Fibroblast of skin of right biceps (primary cell): ENCODE measurements at regions not wholly inside any gene's neighbourhood (a gene's known extent, or its start where the extent isn't known, plus 50 kb on each side); places are given as distances from the start of the nearest gene placed in this dataset.
"Not testable (repeated sequence)": the region's sequence is repeated elsewhere in the genome, so short reads cannot be mapped to it uniquely, and the experiment has no call there.

Experiments used
- DNase-seq: peaks from one replicate; pipeline ENCODE4 v3.0.0-alpha.2; 2013

GRCh38 chr11:47928426-47928825 lies 51.9 kb upstream of the PTPRJ start:
- no peak for DNase-seq

GRCh38 chr11:47924184-47924691 lies 56.1 kb upstream of the PTPRJ start:
- peak; percentile 72 for DNase-seq

GRCh38 chr11:47923667-47924066 lies 56.7 kb upstream of the PTPRJ start:
- peak; percentile 49 for DNase-seq

GRCh38 chr11:47921080-47921555 lies 59.2 kb upstream of the PTPRJ start:
- not testable (repeated sequence) for DNase-seq

- no peak for DNase-seq
Measured at GRCh38 chr11:47918882-47919495, 61.4 kb upstream of the PTPRJ start.

GRCh38 chr11:47918370-47918690 lies 62.0 kb upstream of the PTPRJ start:
- no peak for DNase-seq

GRCh38 chr11:47917599-47918369 lies 62.6 kb upstream of the PTPRJ start:
- peak; percentile 62 for DNase-seq

- no peak for DNase-seq
Measured at GRCh38 chr11:47916361-47916841, 64.0 kb upstream of the PTPRJ start.

- no peak for DNase-seq
Measured at GRCh38 chr11:47915783-47916182, 64.6 kb upstream of the PTPRJ start.

GRCh38 chr11:47915374-47915773 lies 65.0 kb upstream of the PTPRJ start:
- DNase-seq: no peak

- no peak for DNase-seq
Measured at GRCh38 chr11:47914743-47915142, 65.6 kb upstream of the PTPRJ start.

GRCh38 chr11:47913529-47914244 lies 65.5 kb upstream of the NUP160 start:
- DNase-seq: no peak

- DNase-seq: no peak
Measured at GRCh38 chr11:47912843-47913437, 64.8 kb upstream of the NUP160 start.

GRCh38 chr11:47911149-47911548 lies 63.0 kb upstream of the NUP160 start:
- DNase-seq: no peak

GRCh38 chr11:47908198-47908597 lies 60.0 kb upstream of the NUP160 start:
- no peak for DNase-seq

GRCh38 chr11:47907499-47907898 lies 59.3 kb upstream of the NUP160 start:
- DNase-seq: peak; percentile 53

GRCh38 chr11:47906066-47906465 lies 57.9 kb upstream of the NUP160 start:
- no peak for DNase-seq

- DNase-seq: peak; percentile 57
Measured at GRCh38 chr11:47905358-47906059, 57.4 kb upstream of the NUP160 start.

- no peak for DNase-seq
Measured at GRCh38 chr11:47904808-47905207, 56.7 kb upstream of the NUP160 start.

- DNase-seq: no peak
Measured at GRCh38 chr11:47904048-47904447, 55.9 kb upstream of the NUP160 start.

- no peak for DNase-seq
Measured at GRCh38 chr11:47899801-47900200, 51.7 kb upstream of the NUP160 start.
